Esophagus squamous epithelium (tissue), 5 donors: ENCODE measurements at regions not wholly inside any gene's neighbourhood (a gene's known extent, or its start where the extent isn't known, plus 50 kb on each side); places are given as distances from the start of the nearest gene placed in this dataset.
"Not testable (repeated sequence)": the region's sequence is repeated elsewhere in the genome, so short reads cannot be mapped to it uniquely, and the experiment has no call there.

Source experiments
- DNase-seq: peaks from one replicate; lab custom pipeline; 2025; lab: John Stamatoyannopoulos, UW
- H3K27ac ChIP-seq, 4 donors: fragments of 200-600 bp; sonication (generic); one replicate each; pipeline ENCODE4 v1.5.1; 2016 to 2019; ENCODE audit warnings: mild to moderate bottlenecking in 1 of 4
- H3K27me3 ChIP-seq, 4 donors: fragments of 200-600 bp; sonication (generic); 1 replicate in 3 of 4; 2 replicates in 1 of 4; pipeline versions ENCODE4 v1.5.1 to v1.6.0; 2017 to 2021; ENCODE audit warnings: antibody characterized with exemption in 1 of 4
- H3K36me3 ChIP-seq, 3 donors: fragments of 200-600 bp; sonication (generic); one replicate each; pipeline ENCODE4 v1.5.1; 2016 to 2019
- H3K4me1 ChIP-seq, 3 donors: fragments of 200-600 bp; sonication (generic); one replicate each; pipeline ENCODE4 v1.5.1; 2017 to 2019
- H3K4me3 ChIP-seq, 4 donors: fragments of 200-600 bp; sonication (generic); 1 replicate in 3 of 4; 2 replicates in 1 of 4; pipeline ENCODE4 v1.5.1; 2016 to 2019; ENCODE audit warnings: mild to moderate bottlenecking in 2 of 4, moderate library complexity in 1 of 4
- H3K9me3 ChIP-seq, 3 donors: fragments of 200-600 bp; sonication (generic); one replicate each; pipeline ENCODE4 v1.5.1; 2016 to 2019
- POLR2A ChIP-seq, 4 donors: fragments of 450-650 bp; IDR thresholded peaks; one replicate each; pipeline ENCODE4 v1.6.1; 2017; ENCODE audit warnings: antibody characterized with exemption in 4 of 4, mild to moderate bottlenecking in 4 of 4, moderate library complexity in 3 of 4
- WGBS, 2 donors: methylation state at CpG; one replicate each; pipeline ENCODE4 v1.1.5; 2018; 5-methylcytosine and 5-hydroxymethylcytosine counted together
- intact Hi-C: fragments of 100-400 bp; cut with DNase I; formaldehyde crosslinking; loops from one replicate; pipeline ENCODE4 v1.15.0; 2022
- TF ChIP-seq, protein P1 (sequence below), 6 experiments: fragments of 450-650 bp in 4 of 6; fragments of 200-600 bp in 2 of 6; sonication (generic) in 2 of 6; IDR thresholded peaks; one replicate each; pipeline ENCODE4 v1.5.1; 2016 to 2019; ENCODE audit warnings: antibody characterized with exemption in 6 of 6, mild to moderate bottlenecking in 4 of 6, moderate library complexity in 4 of 6
- donor health status: DM: yes; HTN: yes; CAD: no.

DNA sequence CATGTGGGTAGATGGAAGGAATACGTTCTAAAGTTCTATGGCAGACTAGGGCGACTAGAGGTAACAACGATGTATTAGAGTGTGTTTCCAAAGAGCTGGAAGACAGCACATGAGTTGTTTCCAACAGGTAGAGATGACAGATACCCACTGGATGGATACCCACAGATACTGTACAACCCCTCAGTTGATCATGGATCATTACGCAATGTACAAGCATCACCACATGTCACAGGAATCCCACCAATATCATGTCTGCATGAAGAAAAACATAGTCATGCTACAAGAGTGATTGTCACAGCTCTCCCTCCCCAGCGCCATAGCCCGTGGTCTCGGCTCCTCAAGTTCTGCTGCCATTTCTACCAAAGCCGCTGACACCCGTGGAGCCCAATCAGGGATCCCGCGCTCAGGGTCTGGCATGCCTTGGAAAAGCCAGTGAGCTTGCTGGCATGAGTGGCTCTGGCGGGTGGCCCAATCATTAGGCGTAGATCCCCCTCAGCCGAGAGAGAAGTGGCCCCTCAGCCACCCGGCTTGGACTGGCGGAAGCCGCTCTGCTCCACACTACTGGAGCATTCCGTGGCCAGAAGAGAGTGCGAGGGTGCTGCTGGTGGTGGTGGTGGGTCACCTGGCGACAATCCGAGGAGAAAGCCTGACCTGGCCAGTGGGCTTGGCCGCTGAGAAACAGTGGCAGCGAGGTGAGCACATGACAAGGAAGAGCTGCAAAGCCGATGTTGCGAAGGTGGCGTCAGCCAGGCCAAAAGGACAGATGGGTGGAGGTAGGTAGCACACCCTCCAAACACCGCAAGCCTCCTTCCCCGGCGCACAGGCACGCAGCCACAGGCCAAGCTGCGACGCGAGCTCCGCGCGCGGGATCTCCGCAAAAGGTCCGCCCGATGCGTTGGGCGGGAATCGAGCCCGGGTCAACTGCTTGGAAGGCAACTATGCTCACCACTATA is 65.7 kb upstream of the FCGR2A start:
- no peaks in the 10 kb centered on the region for H3K9me3 ChIP-seq
- H3K36me3 ChIP-seq = no peaks in the 10 kb centered on the region
- H3K4me1 ChIP-seq = peaks cover 4 to 13% (median 10%) of the 10 kb centered on the region in 3 donors
- no peak for DNase-seq
- intact Hi-C loops = no loop called here
- peak overlapping the region in 1 of 4 donors; percentile 2 for H3K27ac ChIP-seq
- H3K4me3 ChIP-seq = peak overlapping the region in 3 of 4 donors; percentile 60 to 84 (median 66)
- TF ChIP-seq POLR2A (IDR thresholded peaks at IDR 0.05) = no peak
- TF ChIP-seq, protein P1, sequence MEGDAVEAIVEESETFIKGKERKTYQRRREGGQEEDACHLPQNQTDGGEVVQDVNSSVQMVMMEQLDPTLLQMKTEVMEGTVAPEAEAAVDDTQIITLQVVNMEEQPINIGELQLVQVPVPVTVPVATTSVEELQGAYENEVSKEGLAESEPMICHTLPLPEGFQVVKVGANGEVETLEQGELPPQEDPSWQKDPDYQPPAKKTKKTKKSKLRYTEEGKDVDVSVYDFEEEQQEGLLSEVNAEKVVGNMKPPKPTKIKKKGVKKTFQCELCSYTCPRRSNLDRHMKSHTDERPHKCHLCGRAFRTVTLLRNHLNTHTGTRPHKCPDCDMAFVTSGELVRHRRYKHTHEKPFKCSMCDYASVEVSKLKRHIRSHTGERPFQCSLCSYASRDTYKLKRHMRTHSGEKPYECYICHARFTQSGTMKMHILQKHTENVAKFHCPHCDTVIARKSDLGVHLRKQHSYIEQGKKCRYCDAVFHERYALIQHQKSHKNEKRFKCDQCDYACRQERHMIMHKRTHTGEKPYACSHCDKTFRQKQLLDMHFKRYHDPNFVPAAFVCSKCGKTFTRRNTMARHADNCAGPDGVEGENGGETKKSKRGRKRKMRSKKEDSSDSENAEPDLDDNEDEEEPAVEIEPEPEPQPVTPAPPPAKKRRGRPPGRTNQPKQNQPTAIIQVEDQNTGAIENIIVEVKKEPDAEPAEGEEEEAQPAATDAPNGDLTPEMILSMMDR (IDR thresholded peaks at IDR 0.05) = no peak
- 49 to 59% methylated on average over 11 to 18 of the region's 44 CpGs for WGBS, 2 donors
- H3K27me3 ChIP-seq = peaks cover 0 to 61% (median 4%) of the 10 kb centered on the region in 4 donors

DNA sequence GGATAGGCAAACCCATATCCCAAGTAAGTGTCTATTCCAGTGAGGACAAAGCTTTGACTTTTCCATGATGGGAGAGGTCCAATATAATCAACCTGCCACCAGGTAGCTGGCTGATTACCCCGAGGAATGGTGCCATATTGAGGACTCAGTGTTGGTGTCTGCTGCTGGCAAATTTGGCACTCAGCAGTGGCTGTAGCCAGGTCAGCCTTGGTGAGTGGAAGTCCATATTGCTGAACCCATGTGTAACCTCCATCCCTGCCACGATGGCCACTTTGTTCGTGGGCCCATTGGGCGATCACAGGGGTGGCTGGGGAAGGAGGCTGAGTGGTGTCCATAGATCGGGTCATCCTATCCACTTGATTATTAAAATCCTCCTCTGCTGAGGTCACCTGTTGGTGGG is 65.5 kb upstream of the CFAP126 start:
- H3K27me3 ChIP-seq = peaks cover 0 to 66% (median 0%) of the 10 kb centered on the region in 4 donors
- H3K9me3 ChIP-seq, DNase-seq, H3K36me3 ChIP-seq, H3K27ac ChIP-seq, intact Hi-C loops, H3K4me3 ChIP-seq, H3K4me1 ChIP-seq: not testable (repeated sequence)
- 80 to 100% methylated on average over 1 to 5 of the region's 5 CpGs for WGBS, 2 donors

DNA sequence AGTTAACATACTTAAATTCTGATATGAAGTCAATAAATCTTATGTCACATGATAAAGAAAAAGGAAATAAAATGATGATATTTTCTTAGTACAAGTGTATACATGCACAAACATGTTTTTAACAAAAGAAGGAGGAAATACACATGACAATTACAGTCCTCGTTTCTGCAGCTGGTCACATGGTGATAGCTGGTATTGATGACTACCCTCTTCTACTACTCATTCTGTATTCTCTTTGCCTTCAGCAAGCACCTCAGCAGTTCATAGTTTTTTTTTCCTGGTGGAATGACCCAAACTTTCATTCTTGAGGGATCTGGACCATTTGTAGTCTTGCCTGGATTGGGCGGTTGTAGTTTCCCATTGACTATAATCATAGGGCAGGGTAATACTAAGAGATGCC is 64.4 kb upstream of the CFAP126 start:
- H3K4me1 ChIP-seq = no peaks in the 10 kb centered on the region
- H3K9me3 ChIP-seq = no peaks in the 10 kb centered on the region
- peaks cover 0 to 66% (median 2%) of the 10 kb centered on the region in 4 donors for H3K27me3 ChIP-seq
- H3K27ac ChIP-seq = no peak overlapping the region
- H3K4me3 ChIP-seq = no peak overlapping the region
- H3K36me3 ChIP-seq = no peaks in the 10 kb centered on the region
- intact Hi-C loops = no loop called here
- TF ChIP-seq, protein P1 (IDR thresholded peaks at IDR 0.05) = no peak
- no peak for TF ChIP-seq POLR2A (IDR thresholded peaks at IDR 0.05)
- DNase-seq = no peak
- WGBS, 2 donors = 56 to 62% methylated on average over 2 of the region's 2 CpGs

DNA sequence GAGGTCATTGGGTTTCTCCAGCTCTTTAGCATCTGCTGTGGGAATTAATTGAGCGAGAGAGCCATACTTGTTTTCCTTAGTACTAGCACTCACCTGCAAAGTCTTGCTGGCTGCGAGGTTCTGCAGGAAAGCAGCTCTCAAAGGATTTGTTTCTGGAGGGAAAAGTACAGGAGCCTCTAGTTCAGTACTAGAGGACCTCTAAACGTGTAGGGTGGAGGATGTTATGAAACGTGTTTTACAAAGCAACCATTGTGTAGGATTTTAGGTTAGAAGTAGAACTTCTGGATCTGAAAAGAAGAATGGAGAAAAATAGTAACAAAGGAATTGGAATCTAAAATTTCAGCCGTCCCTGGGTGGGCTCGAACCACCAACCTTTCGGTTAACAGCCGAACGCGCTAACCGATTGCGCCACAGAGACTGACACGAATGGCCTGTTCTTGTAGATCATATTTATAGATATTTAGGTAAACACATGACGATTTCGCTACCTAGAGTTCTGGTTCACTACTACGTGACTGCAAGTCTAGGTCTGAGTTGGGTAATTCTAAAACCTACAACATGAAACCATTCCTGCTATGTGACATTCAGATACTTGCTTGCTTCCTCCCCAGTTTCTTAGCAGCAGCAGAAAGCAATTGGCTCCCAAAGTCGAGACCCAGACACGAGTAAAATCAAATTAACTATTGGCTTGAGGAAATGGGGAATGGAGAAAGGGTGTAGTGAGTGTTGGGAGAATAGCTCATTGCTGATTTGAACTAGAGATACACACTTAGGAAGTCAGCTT is 60.2 kb upstream of the CFAP126 start:
- Histone ChIP-seq H3K27ac (no peak overlapping the region), H3K4me3 (no peak overlapping the region), H3K36me3 (no peaks in the 10 kb centered on the region), H3K9me3 (no peaks in the 10 kb centered on the region), H3K4me1 (no peaks in the 10 kb centered on the region), H3K27me3 (peaks cover 0 to 50% (median 2%) of the 10 kb centered on the region in 4 donors)
- no peak for TF ChIP-seq POLR2A (IDR thresholded peaks at IDR 0.05)
- TF ChIP-seq, protein P1 (IDR thresholded peaks at IDR 0.05) = no peak
- WGBS, 2 donors = 30 to 51% methylated on average over 18 of the region's 18 CpGs
- intact Hi-C loops = no loop called here
- no peak for DNase-seq

DNA sequence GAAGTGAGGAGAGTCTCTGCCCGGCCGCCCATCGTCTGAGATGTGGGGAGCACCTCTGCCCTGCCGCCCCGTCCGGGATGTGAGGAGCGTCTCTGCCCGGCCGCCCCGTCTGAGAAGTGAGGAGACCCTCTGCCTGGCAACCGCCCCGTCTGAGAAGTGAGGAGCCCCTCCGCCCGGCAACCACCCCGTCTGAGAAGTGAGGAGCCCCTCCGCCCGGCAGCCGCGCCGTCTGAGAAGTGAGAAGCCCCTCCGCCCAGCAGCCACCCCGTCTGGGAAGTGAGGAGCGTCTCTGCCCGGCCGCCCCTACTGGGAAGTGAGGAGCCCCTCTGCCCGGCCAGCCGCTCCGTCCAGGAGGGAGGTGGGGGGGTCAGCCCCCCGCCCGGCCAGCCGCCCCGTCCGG is 55.2 kb upstream of the CFAP126 start:
- intact Hi-C loops, DNase-seq, H3K9me3 ChIP-seq, H3K27ac ChIP-seq, H3K4me1 ChIP-seq, H3K36me3 ChIP-seq, H3K4me3 ChIP-seq: not testable (repeated sequence)
- no CpG with 5 or more reads among the region's 33 CpGs for WGBS, 2 donors
- H3K27me3 ChIP-seq = peaks cover 0 to 28% (median 2%) of the 10 kb centered on the region in 4 donors
